ENCODE measurements at regions not wholly inside any gene's neighbourhood (a gene's known extent, or its start where the extent isn't known, plus 50 kb on each side); places are given as distances from the start of the nearest gene placed in this dataset.

- no peak for DNase-seq
These were observed 91.9 kb upstream of the MBL2 start for GRCh38 chr10:52864201-52865106.

- DNase-seq = no peak
These were observed 86.1 kb upstream of the MBL2 start for GRCh38 chr10:52858722-52859121.

- no peak for DNase-seq
These were observed 83.2 kb upstream of the MBL2 start for GRCh38 chr10:52855546-52856325.

- DNase-seq = no peak
These were observed 81.1 kb upstream of the MBL2 start for GRCh38 chr10:52853704-52854103.

GRCh38 chr10:52836816-52837215, 64.2 kb upstream of the MBL2 start:
- no peak for DNase-seq
